HEK293 (cell line): ENCODE measurements at regions not wholly inside any gene's neighbourhood (a gene's known extent, or its start where the extent isn't known, plus 50 kb on each side); places are given as distances from the start of the nearest gene placed in this dataset.

Experiments used
- CTCF ChIP-seq: fragments of 450-650 bp; formaldehyde crosslinking; IDR thresholded peaks from 2 replicates; pipeline ENCODE4 v1.5.1; 2016; ENCODE audit warnings: missing biosample characterization, missing genetic modification characterization
- OSR2 ChIP-seq: fragments of 450-650 bp; formaldehyde crosslinking; IDR thresholded peaks from 2 replicates; pipeline ENCODE4 v1.5.1; 2016; ENCODE audit warnings: missing biosample characterization, missing genetic modification characterization
- REST ChIP-seq: fragments of 450-650 bp; formaldehyde crosslinking; IDR thresholded peaks from 2 replicates; pipeline ENCODE4 v1.5.1; 2016; ENCODE audit warnings: missing biosample characterization, missing genetic modification characterization
- TRIM28 ChIP-seq: IDR thresholded peaks from 2 replicates; pipeline ENCODE4 v1.6.1; 2011; ENCODE audit warnings: low read length, control low read depth, borderline replicate concordance
- ZEB2 ChIP-seq: fragments of 450-650 bp; formaldehyde crosslinking; IDR thresholded peaks from 2 replicates; pipeline ENCODE4 v1.5.1; 2016; ENCODE audit warnings: missing biosample characterization, missing genetic modification characterization
- ZNF266 ChIP-seq: fragments of 450-650 bp; formaldehyde crosslinking; IDR thresholded peaks from 2 replicates; pipeline ENCODE4 v1.5.1; 2016; ENCODE audit warnings: missing biosample characterization, missing genetic modification characterization, low read depth
- ZNF341 ChIP-seq: fragments of 450-650 bp; formaldehyde crosslinking; IDR thresholded peaks from 2 replicates; pipeline ENCODE4; 2016; ENCODE audit warnings: low read depth, missing biosample characterization, missing genetic modification characterization
- ZNF398 ChIP-seq: fragments of 450-650 bp; formaldehyde crosslinking; IDR thresholded peaks from 2 replicates; pipeline ENCODE4 v1.5.1; 2017; ENCODE audit warnings: missing biosample characterization, missing genetic modification characterization
- ZNF404 ChIP-seq: fragments of 450-650 bp; formaldehyde crosslinking; IDR thresholded peaks from 2 replicates; pipeline ENCODE4 v1.5.1; 2017; ENCODE audit warnings: missing biosample characterization, missing genetic modification characterization
- ZNF670 ChIP-seq: fragments of 450-650 bp; formaldehyde crosslinking; IDR thresholded peaks from 2 replicates; pipeline ENCODE4 v1.5.1; 2016; ENCODE audit warnings: missing biosample characterization, missing genetic modification characterization, low read depth
- ZNF785 ChIP-seq: fragments of 450-650 bp; formaldehyde crosslinking; IDR thresholded peaks from 2 replicates; pipeline ENCODE4 v1.5.1; 2016; ENCODE audit warnings: missing biosample characterization, missing genetic modification characterization
- ZNF830 ChIP-seq: fragments of 450-650 bp; IDR thresholded peaks from 2 replicates; pipeline ENCODE4 v1.5.0; 2018; ENCODE audit warnings: missing biosample characterization, missing genetic modification characterization, low read depth, mild to moderate bottlenecking, moderate library complexity
- ZSCAN4 ChIP-seq: fragments of 450-650 bp; formaldehyde crosslinking; IDR thresholded peaks from 2 replicates; pipeline ENCODE4 v1.5.1; 2017; ENCODE audit warnings: missing biosample characterization, missing genetic modification characterization
- ZSCAN5A ChIP-seq: fragments of 450-650 bp; formaldehyde crosslinking; IDR thresholded peaks from 2 replicates; pipeline ENCODE4 v1.5.1; 2016; ENCODE audit warnings: missing biosample characterization, missing genetic modification characterization

- no peak for TF ChIP-seq ZNF404
- no peak for TF ChIP-seq REST (tag by site-specific recombination)
- TF ChIP-seq CTCF (tag by site-specific recombination) = no peak
- no peak for TF ChIP-seq ZNF785
- TF ChIP-seq ZSCAN5A (tag by site-specific recombination) = no peak
- TF ChIP-seq ZNF398 (tag by site-specific recombination) = no peak
- no peak for TF ChIP-seq TRIM28
- no peak for TF ChIP-seq OSR2
- TF ChIP-seq ZNF670 (tag by site-specific recombination) = no peak
- TF ChIP-seq ZNF830 = no peak
- TF ChIP-seq ZNF266 (tag by site-specific recombination) = no peak
- TF ChIP-seq ZNF341 (tag by site-specific recombination) = no peak
- no peak for TF ChIP-seq ZSCAN4 (tag by site-specific recombination)
- TF ChIP-seq ZEB2 = no peak
Measured at GRCh38 chr19:30620354-30620753, 248.2 kb downstream of the ZNF536 start.
